Endothelial cell of umbilical vein (primary cell): ENCODE measurements at regions not wholly inside any gene's neighbourhood (a gene's known extent, or its start where the extent isn't known, plus 50 kb on each side); places are given as distances from the start of the nearest gene placed in this dataset.

Source experiments
- BruUV-seq: library from RNA; stranded (reverse); fragments of 400-500 nt; replicated peaks from 2 replicates; lab custom pipeline; 2021; lab: Mats Ljungman, UMichigan
- CTCF ChIA-PET: fragments of 300-600, 350-600 bp; sonication (Branson Sonifier 250); formaldehyde crosslinking; loops from one replicate; lab custom pipeline; 2021; ENCODE audit warnings: antibody characterized with exemption, inconsistent platforms; lab: Charles Lee
- POLR2A ChIA-PET: fragments of 300-600, 350-600 bp; sonication (Branson Sonifier 250); formaldehyde crosslinking; loops from one replicate; lab custom pipeline; 2021; ENCODE audit warnings: antibody characterized with exemption, inconsistent platforms; lab: Charles Lee
- DNase-seq: peaks from one replicate; pipeline ENCODE4 v3.0.0-alpha.2; 2011; ENCODE audit warnings: low read depth, low spot score
- FAIRE-seq: peaks from 2 replicates; lab custom pipeline; 2011; peaks lifted over from hg19 to GRCh38; lab: Jason Lieb, UNC
- H2AFZ ChIP-seq: 2 replicates; pipeline ENCODE4 v1.6.0; 2012; ENCODE audit warnings: low read depth, low read length, control low read depth, inconsistent platforms
- H3K27ac ChIP-seq: 2 replicates; pipeline ENCODE4 v1.5.1; 2011; ENCODE audit warnings: low read depth, mild to moderate bottlenecking, control low read depth, low read length, moderate library complexity; ENCODE audit not compliant: insufficient read depth
- H3K27me3 ChIP-seq, 2 experiments: 2 replicates each; pipeline versions ENCODE4 v1.6.0 to v1.6.1; 2011; ENCODE audit warnings: low read length in 2 of 2, mixed read lengths in 1 of 2; ENCODE audit not compliant: control insufficient read depth in 2 of 2, insufficient read depth in 2 of 2
- H3K36me3 ChIP-seq, 2 experiments: 2 replicates in 1 of 2; 3 replicates in 1 of 2; pipeline ENCODE4 v1.5.1; 2011; ENCODE audit warnings: low read length in 2 of 2, mild to moderate bottlenecking in 1 of 2, moderate library complexity in 1 of 2; ENCODE audit not compliant: control insufficient read depth in 2 of 2, insufficient read depth in 2 of 2; ENCODE audit errors: extremely low read depth in 1 of 2
- H3K4me1 ChIP-seq: 3 replicates; pipeline ENCODE4 v1.5.1; 2011; ENCODE audit warnings: mild to moderate bottlenecking, low read length; ENCODE audit not compliant: control insufficient read depth, insufficient read depth; ENCODE audit errors: extremely low read depth
- H3K4me2 ChIP-seq: 2 replicates; pipeline ENCODE4 v1.6.1; 2011; ENCODE audit warnings: low read length, control low read depth, mixed read lengths; ENCODE audit not compliant: insufficient read depth
- H3K4me3 ChIP-seq, 3 experiments: fragments of 200-600 bp in 1 of 3; sonication (generic), shearing (Covaris generic) in 1 of 3; replicated peaks in 1 of 3; 2 replicates each; pipeline ENCODE4 v1.5.1; 2011 to 2016; ENCODE audit warnings: control low read depth in 3 of 3, low read length in 3 of 3, mild to moderate bottlenecking in 2 of 3, inconsistent platforms in 1 of 3, low read depth in 1 of 3, moderate library complexity in 1 of 3; ENCODE audit not compliant: insufficient read depth in 1 of 3
- H3K79me2 ChIP-seq: 2 replicates; pipeline ENCODE4 v1.6.0; 2012; ENCODE audit warnings: low read length, inconsistent platforms; ENCODE audit not compliant: control insufficient read depth, insufficient read depth
- H3K9ac ChIP-seq: replicated peaks from 2 replicates; pipeline ENCODE3; 2011; ENCODE audit warnings: low read length, control low read depth; ENCODE audit not compliant: insufficient read depth; ENCODE audit errors: extremely low read depth
- H3K9me1 ChIP-seq: replicated peaks from 3 replicates; pipeline ENCODE4 v1.6.0; 2011; ENCODE audit warnings: mild to moderate bottlenecking, low read length; ENCODE audit not compliant: control insufficient read depth, insufficient read depth; ENCODE audit errors: extremely low read depth
- H3K9me3 ChIP-seq: replicated peaks from 2 replicates; pipeline ENCODE4 v1.5.1; 2012; ENCODE audit warnings: low read length, inconsistent platforms; ENCODE audit not compliant: control insufficient read depth, insufficient read depth
- H4K20me1 ChIP-seq: replicated peaks from 2 replicates; pipeline ENCODE3; 2011; ENCODE audit warnings: mild to moderate bottlenecking, low read length; ENCODE audit not compliant: control insufficient read depth, insufficient read depth; ENCODE audit errors: extremely low read depth
- CTCF ChIP-seq, 2 donors: IDR thresholded peaks; 1 replicate in 1 of 2; 2 replicates in 1 of 2; pipeline ENCODE4 v1.5.1; 2011; ENCODE audit warnings: low read length in 2 of 2, mild to moderate bottlenecking in 2 of 2, moderate library complexity in 2 of 2, control low read depth in 1 of 2, inconsistent platforms in 1 of 2, low read depth in 1 of 2; ENCODE audit not compliant: insufficient read depth in 1 of 2; ENCODE audit errors: extremely low read depth in 1 of 2
- EZH2 ChIP-seq: IDR thresholded peaks from 2 replicates; pipeline ENCODE4 v1.6.1; 2012; ENCODE audit warnings: borderline replicate concordance, low read depth, mild to moderate bottlenecking, moderate library complexity, low read length, inconsistent platforms; ENCODE audit not compliant: severe bottlenecking
- FOS ChIP-seq: IDR thresholded peaks from 2 replicates; pipeline ENCODE4 v1.6.1; 2011; ENCODE audit warnings: mild to moderate bottlenecking, low read length, moderate library complexity, borderline replicate concordance; ENCODE audit not compliant: insufficient read depth
- GATA2 ChIP-seq: IDR thresholded peaks from 2 replicates; pipeline ENCODE4 v1.7.0; 2011; ENCODE audit warnings: low read depth, mild to moderate bottlenecking, moderate library complexity, mixed read lengths, low read length; ENCODE audit not compliant: insufficient read length, insufficient read depth
- JUN ChIP-seq: IDR thresholded peaks from 2 replicates; pipeline ENCODE4 v1.6.1; 2011; ENCODE audit warnings: borderline replicate concordance, low read depth; ENCODE audit not compliant: insufficient read length, insufficient read depth
- MYC ChIP-seq: IDR thresholded peaks from one replicate; pipeline ENCODE4 v1.6.1; 2011; ENCODE audit warnings: mild to moderate bottlenecking, low read depth, low read length
- POLR2A ChIP-seq: IDR thresholded peaks from 2 replicates; pipeline ENCODE4 v1.6.1; 2012; ENCODE audit warnings: low read depth, mild to moderate bottlenecking, control low read depth, low read length
- POLR2AphosphoS5 ChIP-seq: IDR thresholded peaks from 2 replicates; pipeline ENCODE4 v1.6.1; 2012; ENCODE audit warnings: low read depth, mild to moderate bottlenecking, control low read depth, low read length, moderate library complexity; ENCODE audit not compliant: insufficient read depth
- dilution Hi-C: fragments of 300-500 bp; cut with MboI; formaldehyde crosslinking; loops from one replicate; pipeline ENCODE4 v1.15.0; 2019; ENCODE audit warnings: low sequenced_read_pairs; ENCODE audit not compliant: extremely low pct_ligation_motif_present
- intact Hi-C: fragments of 100-400 bp; cut with micrococcal nuclease; formaldehyde crosslinking; loops from one replicate; pipeline ENCODE4 v1.10.0; 2022
- TF ChIP-seq, protein P1 (sequence below): IDR thresholded peaks from 2 replicates; pipeline ENCODE4 v1.6.1; 2011; ENCODE audit not compliant: insufficient read depth, insufficient read length

DNA sequence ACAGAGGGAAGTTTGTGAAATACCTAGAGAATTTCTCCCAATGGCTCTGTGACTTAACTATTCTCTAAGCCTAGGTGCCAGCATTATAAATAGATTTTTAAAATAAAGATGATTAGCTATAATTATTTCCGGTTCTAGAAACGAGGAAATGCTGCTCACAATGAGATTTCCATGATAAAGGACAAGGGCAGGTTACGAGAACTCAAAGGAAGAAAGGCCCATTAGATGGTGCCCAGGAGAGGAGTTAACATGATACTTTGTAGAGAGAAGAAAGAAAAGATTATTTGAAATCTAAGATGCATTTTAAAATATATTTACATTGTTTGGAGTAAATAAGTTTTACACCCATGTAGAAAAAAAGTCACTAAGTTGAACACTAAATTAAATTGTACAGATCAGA lies 538.3 kb upstream of the PTGER4 start:
- FAIRE-seq: no peak

More for the DNA sequence above, 538.3 kb upstream of the PTGER4 start:
- POLR2A ChIA-PET: no interaction called here
- H2AFZ ChIP-seq: no peak overlapping the region
- no peaks in the 10 kb centered on the region for H3K79me2 ChIP-seq
- CTCF ChIA-PET: interaction anchor here (1.8 kb wide), 1 partner anchor 9 kb away, joined by 5 read pairs; no protein-coding TSS in a partner anchor
- dilution Hi-C loops (no loop called here), intact Hi-C loops (no loop called here)
- H3K9ac ChIP-seq: no peak overlapping the region
- no TSS peak for BruUV-seq
- H3K27ac ChIP-seq: no peak overlapping the region
- TF ChIP-seq JUN (no peak), MYC (no peak), EZH2 (no peak), CTCF (IDR thresholded peaks at IDR 0.05; ENCODE audit: extremely low read depth in 1 of 2, insufficient read depth in 1 of 2, low read depth in 1 of 2, low read length in 2 of 2) (no peak), FOS (no peak), POLR2A (no peak), POLR2AphosphoS5 (no peak), GATA2 (no peak)
- TF ChIP-seq, protein P1, sequence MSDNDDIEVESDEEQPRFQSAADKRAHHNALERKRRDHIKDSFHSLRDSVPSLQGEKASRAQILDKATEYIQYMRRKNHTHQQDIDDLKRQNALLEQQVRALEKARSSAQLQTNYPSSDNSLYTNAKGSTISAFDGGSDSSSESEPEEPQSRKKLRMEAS: no peak
- no peak for DNase-seq
- no peaks in the 10 kb centered on the region for H3K9me3 ChIP-seq
- no peaks in the 10 kb centered on the region for H3K36me3 ChIP-seq
- H3K9me1 ChIP-seq: no peaks in the 10 kb centered on the region
- H3K27me3 ChIP-seq: no peaks in the 10 kb centered on the region
- H3K4me1 ChIP-seq: no peaks in the 10 kb centered on the region
- H3K4me3 ChIP-seq: no peak overlapping the region
- H3K4me2 ChIP-seq: no peak overlapping the region
- H4K20me1 ChIP-seq: no peaks in the 10 kb centered on the region
